B cell (primary cell): ENCODE measurements at regions not wholly inside any gene's neighbourhood (a gene's known extent, or its start where the extent isn't known, plus 50 kb on each side); places are given as distances from the start of the nearest gene placed in this dataset.

Experiments
- ATAC-seq: fragments of 200-7000 bp; cut with Tn5 transposase; one replicate; pipeline ENCODE4 v1.10.0; 2021; ENCODE audit warnings: low read depth, mild to moderate bottlenecking, moderate number of reproducible peaks, moderate library complexity
- CTCF ChIA-PET: fragments of 350-600 bp; sonication (Branson Sonifier 250); formaldehyde crosslinking; loops from one replicate; lab custom pipeline; 2021; ENCODE audit warnings: antibody characterized with exemption, inconsistent platforms; lab: Charles Lee
- POLR2A ChIA-PET: fragments of 350-600 bp; sonication (Branson Sonifier 250); formaldehyde crosslinking; loops from one replicate; lab custom pipeline; 2021; ENCODE audit warnings: antibody characterized with exemption; lab: Charles Lee
- DNase-seq: peaks from one replicate; pipeline ENCODE4 v3.0.0; 2013
- H2AFZ ChIP-seq: 2 replicates; pipeline ENCODE4 v1.6.1; 2012; ENCODE audit warnings: mild to moderate bottlenecking, low read depth, low read length; ENCODE audit not compliant: insufficient read depth, poor library complexity, severe bottlenecking
- H3K27ac ChIP-seq, 2 donors: 1 replicate in 1 of 2; 2 replicates in 1 of 2; pipeline ENCODE4 v1.5.1; 2012 to 2013; ENCODE audit warnings: low read length in 2 of 2, mild to moderate bottlenecking in 2 of 2, moderate library complexity in 1 of 2
- H3K27me3 ChIP-seq, 4 experiments: fragments of 200-600 bp in 1 of 4; sonication (generic) in 1 of 4; replicated peaks in 1 of 4; 1 replicate in 2 of 4; 2 replicates in 2 of 4; pipeline versions ENCODE4 v1.6.1 to v1.7.0; 2013 to 2016; ENCODE audit warnings: low read length in 3 of 4, mild to moderate bottlenecking in 2 of 4, mixed read lengths in 1 of 4, moderate library complexity in 1 of 4; ENCODE audit not compliant: insufficient read depth in 4 of 4, control insufficient read depth in 3 of 4; ENCODE audit errors: control extremely low read depth in 1 of 4
- H3K36me3 ChIP-seq, 2 experiments: replicated peaks in 1 of 2; 1 replicate in 1 of 2; 2 replicates in 1 of 2; pipeline versions ENCODE4 v1.6.1 to v1.7.1; 2013; ENCODE audit warnings: low read length in 1 of 2; ENCODE audit not compliant: insufficient read depth in 2 of 2, control insufficient read depth in 1 of 2; ENCODE audit errors: control extremely low read depth in 1 of 2, extremely low read depth in 1 of 2
- H3K4me1 ChIP-seq, 2 donors: fragments of 200-600 bp in 1 of 2; sonication (generic) in 1 of 2; 1 replicate in 1 of 2; 2 replicates in 1 of 2; pipeline versions ENCODE4 v1.5.1 to v1.6.1; 2013 to 2017; ENCODE audit warnings: low read length in 2 of 2; ENCODE audit not compliant: control insufficient read depth in 2 of 2, insufficient read depth in 2 of 2
- H3K4me2 ChIP-seq: replicated peaks from 2 replicates; pipeline ENCODE3; 2012; ENCODE audit warnings: mild to moderate bottlenecking, low read depth, low read length; ENCODE audit not compliant: poor library complexity, severe bottlenecking
- H3K4me3 ChIP-seq, 5 experiments: fragments of 200-600 bp in 1 of 5; sonication (generic) in 1 of 5; 1 replicate in 3 of 5; 2 replicates in 2 of 5; pipeline versions ENCODE4 v1.5.1 to v1.7.0; 2011 to 2016; ENCODE audit warnings: low read length in 4 of 5, mild to moderate bottlenecking in 4 of 5, low read depth in 2 of 5, control low read depth in 1 of 5, moderate library complexity in 1 of 5; ENCODE audit not compliant: insufficient read depth in 1 of 5; ENCODE audit errors: control extremely low read depth in 1 of 5, extremely low read depth in 1 of 5
- H3K79me2 ChIP-seq: fragments of 200-600 bp; sonication (generic); one replicate; pipeline ENCODE4 v1.6.0; 2016; ENCODE audit warnings: low read length; ENCODE audit not compliant: control insufficient read depth, insufficient read depth
- H3K9ac ChIP-seq: fragments of 200-600 bp; sonication (generic); 2 replicates; pipeline ENCODE4 v1.6.1; 2017; ENCODE audit warnings: mild to moderate bottlenecking, low read length, moderate library complexity
- H3K9me3 ChIP-seq, 3 donors: one replicate each; pipeline versions ENCODE4 v1.6.1 to v1.7.1; 2013; ENCODE audit warnings: low read length in 2 of 3; ENCODE audit not compliant: control insufficient read depth in 2 of 3, insufficient read depth in 1 of 3; ENCODE audit errors: control extremely low read depth in 1 of 3
- H4K20me1 ChIP-seq: 2 replicates; pipeline ENCODE4 v1.6.0; 2012; ENCODE audit warnings: mild to moderate bottlenecking, low read length; ENCODE audit not compliant: insufficient read depth, control insufficient read depth, poor library complexity, severe bottlenecking
- H3K27ac Mint-ChIP-seq: one replicate; pipeline ENCODE4 v1.8.0; 2021; ENCODE audit warnings: mixed read lengths
- H3K27me3 Mint-ChIP-seq: one replicate; pipeline ENCODE4 v1.8.0; 2021; ENCODE audit warnings: mixed read lengths
- H3K4me1 Mint-ChIP-seq: one replicate; pipeline ENCODE4 v1.8.0; 2021; ENCODE audit warnings: mixed read lengths
- H3K4me3 Mint-ChIP-seq: one replicate; pipeline ENCODE4 v1.8.0; 2021; ENCODE audit warnings: mixed read lengths
- H3K9me3 Mint-ChIP-seq: one replicate; pipeline ENCODE4 v1.8.0; 2022; ENCODE audit warnings: mixed read lengths; ENCODE audit not compliant: insufficient read depth
- EZH2 ChIP-seq: IDR thresholded peaks from 2 replicates; pipeline ENCODE4 v1.6.1; 2012; ENCODE audit warnings: borderline replicate concordance, low read depth, mild to moderate bottlenecking, moderate library complexity, low read length; ENCODE audit not compliant: insufficient read depth, poor library complexity, severe bottlenecking
- WGBS: methylation state at CpG from one replicate; pipeline ENCODE4 v1.1.5; 2013; ENCODE audit warnings: missing lambda C conversion rate; ENCODE audit not compliant: insufficient coverage; 5-methylcytosine and 5-hydroxymethylcytosine counted together
- intact Hi-C: fragments of 100-400 bp; cut with micrococcal nuclease; formaldehyde crosslinking; loops from one replicate; pipeline ENCODE4 v1.10.0; 2022
- TF ChIP-seq, protein P1 (sequence below): fragments of 200-600 bp; IDR thresholded peaks from one replicate; pipeline ENCODE4 v1.8.0; 2022; ENCODE audit warnings: antibody characterized with exemption, mild to moderate bottlenecking

DNA sequence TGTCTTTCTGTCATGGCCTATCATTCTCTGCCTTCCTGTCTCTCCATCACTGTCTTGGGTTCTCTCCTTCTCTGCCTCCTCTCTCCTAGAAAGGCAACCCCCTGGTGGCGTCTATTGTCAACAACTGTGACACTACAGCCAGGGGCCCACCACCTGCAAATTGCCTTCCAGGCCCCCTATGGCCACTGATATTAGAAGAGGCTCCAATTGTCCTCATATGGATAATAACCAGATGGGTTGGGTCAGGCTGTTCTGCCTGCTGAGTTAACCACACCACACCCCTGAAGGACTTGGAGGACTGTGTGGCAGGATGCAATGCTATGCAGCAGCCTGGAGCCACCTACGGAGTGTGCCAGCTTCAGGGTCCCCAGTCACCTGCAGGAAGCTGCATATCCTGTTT lies 665.0 kb downstream of the NTRK3 start:
- ATAC-seq, result no peak
- H4K20me1 ChIP-seq, result no peaks in the 10 kb centered on the region
- H3K79me2 ChIP-seq, result no peaks in the 10 kb centered on the region
- ChIA-PET CTCF (no interaction called here), POLR2A (no interaction called here)
- H3K4me3 Mint-ChIP-seq, result no peak overlapping the region
- H2AFZ ChIP-seq, result no peak overlapping the region
- H3K9ac ChIP-seq, result no peak overlapping the region
- H3K4me1 Mint-ChIP-seq, result no peaks in the 10 kb centered on the region
- no peak for DNase-seq
- TF ChIP-seq, protein P1, sequence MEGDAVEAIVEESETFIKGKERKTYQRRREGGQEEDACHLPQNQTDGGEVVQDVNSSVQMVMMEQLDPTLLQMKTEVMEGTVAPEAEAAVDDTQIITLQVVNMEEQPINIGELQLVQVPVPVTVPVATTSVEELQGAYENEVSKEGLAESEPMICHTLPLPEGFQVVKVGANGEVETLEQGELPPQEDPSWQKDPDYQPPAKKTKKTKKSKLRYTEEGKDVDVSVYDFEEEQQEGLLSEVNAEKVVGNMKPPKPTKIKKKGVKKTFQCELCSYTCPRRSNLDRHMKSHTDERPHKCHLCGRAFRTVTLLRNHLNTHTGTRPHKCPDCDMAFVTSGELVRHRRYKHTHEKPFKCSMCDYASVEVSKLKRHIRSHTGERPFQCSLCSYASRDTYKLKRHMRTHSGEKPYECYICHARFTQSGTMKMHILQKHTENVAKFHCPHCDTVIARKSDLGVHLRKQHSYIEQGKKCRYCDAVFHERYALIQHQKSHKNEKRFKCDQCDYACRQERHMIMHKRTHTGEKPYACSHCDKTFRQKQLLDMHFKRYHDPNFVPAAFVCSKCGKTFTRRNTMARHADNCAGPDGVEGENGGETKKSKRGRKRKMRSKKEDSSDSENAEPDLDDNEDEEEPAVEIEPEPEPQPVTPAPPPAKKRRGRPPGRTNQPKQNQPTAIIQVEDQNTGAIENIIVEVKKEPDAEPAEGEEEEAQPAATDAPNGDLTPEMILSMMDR, result no peak
- no peak for TF ChIP-seq EZH2
- 89% methylated on average over 2 of the region's 2 CpGs for WGBS
- peaks cover 0 to 5% (median 0%) of the 10 kb centered on the region in 3 donors for H3K9me3 ChIP-seq
- H3K4me1 ChIP-seq, result no peaks in the 10 kb centered on the region
- peaks cover 5% of the 10 kb centered on the region for H3K9me3 Mint-ChIP-seq
- H3K36me3 ChIP-seq, result no peaks in the 10 kb centered on the region
- intact Hi-C loops, result no loop called here
- H3K4me3 ChIP-seq, result no peak overlapping the region
- H3K27ac Mint-ChIP-seq, result no peak overlapping the region
- no peaks in the 10 kb centered on the region for H3K27me3 ChIP-seq
- H3K27ac ChIP-seq, result no peak overlapping the region
- H3K4me2 ChIP-seq, result no peak overlapping the region
- H3K27me3 Mint-ChIP-seq, result no peaks in the 10 kb centered on the region

DNA sequence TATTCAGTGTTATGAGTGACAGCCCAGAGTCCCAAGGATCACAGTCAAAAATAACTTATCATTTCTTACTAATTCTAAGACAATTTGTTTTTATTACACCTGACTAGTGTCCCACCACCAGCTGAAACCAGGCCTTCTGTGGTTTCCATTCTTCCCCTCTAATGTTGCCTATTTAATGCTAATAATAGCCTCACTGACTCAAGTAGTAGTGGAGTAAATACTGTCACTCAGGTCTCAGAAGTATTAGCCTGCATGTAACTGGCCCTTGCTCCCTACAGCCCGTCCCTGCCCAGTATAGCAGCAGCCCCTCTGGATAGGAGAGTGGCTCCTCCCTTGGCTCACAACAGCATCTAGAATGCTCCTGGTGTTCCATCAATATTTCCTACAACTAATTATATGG lies 665.5 kb downstream of the NTRK3 start:
- Histone ChIP-seq H3K27me3 (no peaks in the 10 kb centered on the region), H3K27ac (no peak overlapping the region), H2AFZ (no peak overlapping the region), H3K79me2 (no peaks in the 10 kb centered on the region), H3K4me3 (no peak overlapping the region), H3K9ac (no peak overlapping the region), H3K36me3 (no peaks in the 10 kb centered on the region), H4K20me1 (no peaks in the 10 kb centered on the region), H3K4me1 (no peaks in the 10 kb centered on the region), H3K9me3 (peaks cover 0 to 5% (median 0%) of the 10 kb centered on the region in 3 donors), H3K4me2 (no peak overlapping the region)
- no peak for TF ChIP-seq EZH2
- TF ChIP-seq, protein P1, result no peak
- intact Hi-C loops, result no loop called here
- H3K4me3 Mint-ChIP-seq, result no peak overlapping the region
- DNase-seq (no peak), ATAC-seq (no peak)
- peaks cover 5% of the 10 kb centered on the region for H3K9me3 Mint-ChIP-seq
- WGBS, result no CpG with 5 or more reads among the region's 1 CpG
- ChIA-PET POLR2A (no interaction called here), CTCF (no interaction called here)
- no peaks in the 10 kb centered on the region for H3K27me3 Mint-ChIP-seq
- no peak overlapping the region for H3K27ac Mint-ChIP-seq
- no peaks in the 10 kb centered on the region for H3K4me1 Mint-ChIP-seq
